ENCODE measurements at regions not wholly inside any gene's neighbourhood (a gene's known extent, or its start where the extent isn't known, plus 50 kb on each side); places are given as distances from the start of the nearest gene placed in this dataset.

DNA sequence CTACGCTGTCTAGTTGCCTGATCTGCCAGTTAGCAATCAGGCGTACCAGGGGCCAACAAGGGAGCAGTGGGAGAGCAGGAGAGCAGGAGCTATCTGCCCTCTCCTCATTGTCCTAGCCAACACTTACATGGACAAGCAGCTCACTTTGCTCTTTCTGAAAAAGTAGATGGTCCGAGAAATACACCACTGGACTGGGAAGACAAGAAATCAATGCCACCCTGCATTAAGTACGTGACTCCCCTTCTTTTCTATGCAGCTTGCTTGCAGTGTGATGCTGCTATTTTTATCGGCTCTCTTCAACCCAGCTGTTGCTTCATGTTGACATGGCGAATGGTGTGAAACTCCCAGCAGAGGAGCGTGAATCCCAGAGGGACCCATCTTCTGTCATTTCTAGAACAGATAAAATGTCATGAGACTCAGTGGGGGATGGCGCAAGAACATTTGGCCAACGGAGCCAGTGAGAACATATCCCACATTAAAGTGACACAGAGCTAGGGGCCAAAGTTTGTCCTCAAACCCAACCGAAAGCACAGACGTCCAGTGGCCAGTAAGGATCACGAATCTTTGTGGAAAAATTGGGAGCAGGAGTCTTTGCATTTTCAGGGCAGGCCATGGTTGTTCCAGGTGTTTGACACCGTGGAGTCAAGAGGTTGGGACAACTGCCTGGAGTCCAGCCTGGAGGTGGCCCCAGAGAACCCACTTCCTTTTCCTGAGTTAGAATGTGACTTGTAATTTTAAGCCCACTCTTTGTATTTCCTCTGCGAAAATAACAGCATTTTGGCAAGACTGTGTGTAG lies 53.7 kb upstream of the MEF2A start:
- peak; percentile 85 to 93 for DNase-seq

DNA sequence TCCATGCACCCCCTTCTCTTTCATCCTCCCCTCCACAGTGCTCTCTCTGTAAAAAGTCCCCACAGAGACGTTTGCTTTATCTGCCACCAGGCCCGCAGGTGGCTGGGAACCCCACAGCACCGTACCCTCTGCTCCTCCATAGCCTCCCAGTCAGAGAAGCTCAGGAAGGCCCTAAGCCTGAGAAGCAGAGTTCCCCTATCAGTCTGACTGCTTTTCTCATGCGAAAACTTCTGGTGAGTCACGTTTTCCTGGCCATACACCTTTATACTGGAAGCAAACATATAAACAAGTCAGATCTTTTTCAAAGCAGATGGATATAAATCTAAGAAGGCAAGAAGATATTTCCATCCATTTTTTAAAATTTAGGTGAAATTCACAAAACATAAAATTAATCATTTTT lies 51.5 kb upstream of the MEF2A start:
- DNase-seq = no peak
